WTC11 (cell line): ENCODE measurements at regions not wholly inside any gene's neighbourhood (a gene's known extent, or its start where the extent isn't known, plus 50 kb on each side); places are given as distances from the start of the nearest gene placed in this dataset.
A peak's percentile ranks its signal among the peaks of the same experiment; 100 is the strongest.

Source experiments
- ATAC-seq: fragments of 200-7000 bp; cut with Tn5 transposase; 2 replicates; pipeline ENCODE4 v1.10.0; 2021; ENCODE audit warnings: mild to moderate bottlenecking, moderate library complexity
- CTCF ChIA-PET: fragments of 300-600 bp; sonication (Branson Sonifier 250); formaldehyde crosslinking; loops from one replicate; lab custom pipeline; 2021; ENCODE audit warnings: antibody characterized with exemption; lab: Charles Lee
- POLR2A ChIA-PET: fragments of 350-600 bp; sonication (Branson Sonifier 250); formaldehyde crosslinking; loops from one replicate; lab custom pipeline; 2021; ENCODE audit warnings: antibody characterized with exemption; lab: Charles Lee
- DNase-seq: peaks from one replicate; pipeline ENCODE4 v3.0.0; 2021; ENCODE audit warnings: low spot score
- H3K27ac Mint-ChIP-seq: 2 replicates; pipeline ENCODE4 v1.8.0; 2021; ENCODE audit warnings: mixed read lengths
- H3K27me3 Mint-ChIP-seq: 2 replicates; pipeline ENCODE4 v1.8.0; 2021; ENCODE audit warnings: low read depth, mild to moderate bottlenecking, moderate library complexity, mixed read lengths
- H3K36me3 Mint-ChIP-seq: 2 replicates; pipeline ENCODE4 v1.8.0; 2021; ENCODE audit warnings: mixed read lengths
- H3K4me1 Mint-ChIP-seq: 2 replicates; pipeline ENCODE4 v1.8.0; 2022; ENCODE audit warnings: mixed read lengths
- H3K4me3 Mint-ChIP-seq: 2 replicates; pipeline ENCODE4 v1.8.0; 2021; ENCODE audit warnings: mild to moderate bottlenecking, moderate library complexity, mixed read lengths
- H3K9me3 Mint-ChIP-seq: 2 replicates; pipeline ENCODE4 v1.8.0; 2021; ENCODE audit warnings: mixed read lengths
- ELF4 ChIP-seq: sonication (generic); formaldehyde crosslinking; IDR thresholded peaks from 2 replicates; pipeline ENCODE4 v1.8.1; 2022; ENCODE audit warnings: low read depth, mild to moderate bottlenecking, moderate library complexity, missing genetic modification reagents
- GABPB1 ChIP-seq: sonication (generic); formaldehyde crosslinking; IDR thresholded peaks from 2 replicates; pipeline ENCODE4 v1.8.1; 2023; ENCODE audit warnings: mild to moderate bottlenecking, missing genetic modification reagents
- GRHL2 ChIP-seq: fragments of 250-450 bp; sonication (Bioruptor Pico); IDR thresholded peaks from 2 replicates; pipeline ENCODE4 v1.8.0; 2022; ENCODE audit warnings: mild to moderate bottlenecking, moderate library complexity; ENCODE audit not compliant: insufficient replicate concordance, severe bottlenecking
- JAZF1 ChIP-seq: fragments of 250-450 bp; sonication (Bioruptor Pico); IDR thresholded peaks from 2 replicates; pipeline ENCODE4 v1.9.0; 2021; ENCODE audit warnings: moderate library complexity, mild to moderate bottlenecking, inconsistent platforms
- NFE2L1 ChIP-seq: sonication (generic); formaldehyde crosslinking; IDR thresholded peaks from 2 replicates; pipeline ENCODE4 v1.8.1; 2023; ENCODE audit warnings: missing genetic modification reagents
- NR1H2 ChIP-seq: sonication (generic); formaldehyde crosslinking; IDR thresholded peaks from 2 replicates; pipeline ENCODE4 v1.9.0; 2021; ENCODE audit warnings: mild to moderate bottlenecking, moderate library complexity, missing genetic modification reagents
- SMAD3 ChIP-seq: sonication (generic); formaldehyde crosslinking; IDR thresholded peaks from 2 replicates; pipeline ENCODE4 v1.8.0; 2022; ENCODE audit warnings: missing genetic modification reagents, mild to moderate bottlenecking, borderline replicate concordance
- ZNF138 ChIP-seq: sonication (generic); formaldehyde crosslinking; conservative IDR thresholded peaks from 2 replicates; pipeline ENCODE4 v1.8.1; 2022; ENCODE audit warnings: mild to moderate bottlenecking, moderate library complexity, missing genetic modification reagents
- ZNF219 ChIP-seq: sonication (generic); formaldehyde crosslinking; IDR thresholded peaks from 2 replicates; pipeline ENCODE4 v1.8.0; 2023; ENCODE audit warnings: missing genetic modification reagents, mild to moderate bottlenecking, borderline replicate concordance
- ZNF416 ChIP-seq: fragments of 250-450 bp; sonication (Bioruptor Pico); IDR thresholded peaks from 2 replicates; pipeline ENCODE4 v1.9.0; 2021; ENCODE audit warnings: mild to moderate bottlenecking, inconsistent platforms
- ZNF423 ChIP-seq: fragments of 250-450 bp; sonication (Bioruptor Pico); IDR thresholded peaks from 2 replicates; pipeline ENCODE4 v2.1.2; 2022; ENCODE audit warnings: mild to moderate bottlenecking, moderate library complexity
- TF ChIP-seq, protein P1 (sequence below): sonication (generic); formaldehyde crosslinking; IDR thresholded peaks from 2 replicates; pipeline ENCODE4 v1.8.0; 2022; ENCODE audit warnings: missing genetic modification reagents
- TF ChIP-seq, protein P2 (sequence below): sonication (generic); formaldehyde crosslinking; IDR thresholded peaks from 2 replicates; pipeline ENCODE4 v1.8.1; 2022; ENCODE audit warnings: mild to moderate bottlenecking, moderate library complexity, missing genetic modification reagents
- TF ChIP-seq, protein P3 (sequence below): sonication (generic); formaldehyde crosslinking; conservative IDR thresholded peaks from 2 replicates; pipeline ENCODE4 v1.8.1; 2022; ENCODE audit warnings: mild to moderate bottlenecking, missing genetic modification reagents
- TF ChIP-seq, protein P4 (sequence below): fragments of 200-600 bp; IDR thresholded peaks from 2 replicates; pipeline ENCODE4 v1.8.0; 2022; ENCODE audit warnings: antibody characterized with exemption
- TF ChIP-seq, protein P5 (sequence below): sonication (generic); formaldehyde crosslinking; IDR thresholded peaks from 2 replicates; pipeline ENCODE4 v1.8.1; 2023; ENCODE audit warnings: mild to moderate bottlenecking, missing genetic modification reagents, moderate library complexity
- TF ChIP-seq, protein P6 (sequence below): sonication (generic); formaldehyde crosslinking; IDR thresholded peaks from 2 replicates; pipeline ENCODE4 v1.8.1; 2022; ENCODE audit warnings: mild to moderate bottlenecking, missing genetic modification reagents, moderate library complexity, borderline replicate concordance
- TF ChIP-seq, protein P7 (sequence below): sonication (generic); formaldehyde crosslinking; IDR thresholded peaks from 2 replicates; pipeline ENCODE4 v1.8.0; 2022; ENCODE audit warnings: mild to moderate bottlenecking, missing genetic modification reagents
- TF ChIP-seq, protein P8 (sequence below): sonication (generic); formaldehyde crosslinking; IDR thresholded peaks from 2 replicates; pipeline ENCODE4 v1.8.1; 2023; ENCODE audit warnings: mild to moderate bottlenecking, missing genetic modification reagents

DNA sequence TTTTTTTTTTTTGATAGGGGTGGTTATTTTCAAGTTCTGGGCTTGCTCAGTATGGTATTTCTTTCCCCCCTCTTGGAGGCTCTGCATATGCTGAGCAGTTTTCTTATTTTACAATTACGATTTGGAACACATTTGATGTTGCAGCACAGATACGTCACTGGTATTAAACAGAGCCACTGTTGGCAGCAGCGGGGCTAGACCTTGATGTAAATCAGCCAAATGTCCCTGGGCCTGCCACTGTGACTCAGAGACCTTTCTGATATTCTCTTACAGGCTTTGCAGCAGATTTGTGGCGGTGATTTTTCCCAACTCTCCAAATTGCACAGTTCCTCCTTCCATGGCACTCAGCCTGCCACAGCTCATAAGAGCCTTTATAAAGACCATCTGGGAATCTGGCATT lies 81.1 kb downstream of the VMA21 start (continued):
- TF ChIP-seq, protein P1, sequence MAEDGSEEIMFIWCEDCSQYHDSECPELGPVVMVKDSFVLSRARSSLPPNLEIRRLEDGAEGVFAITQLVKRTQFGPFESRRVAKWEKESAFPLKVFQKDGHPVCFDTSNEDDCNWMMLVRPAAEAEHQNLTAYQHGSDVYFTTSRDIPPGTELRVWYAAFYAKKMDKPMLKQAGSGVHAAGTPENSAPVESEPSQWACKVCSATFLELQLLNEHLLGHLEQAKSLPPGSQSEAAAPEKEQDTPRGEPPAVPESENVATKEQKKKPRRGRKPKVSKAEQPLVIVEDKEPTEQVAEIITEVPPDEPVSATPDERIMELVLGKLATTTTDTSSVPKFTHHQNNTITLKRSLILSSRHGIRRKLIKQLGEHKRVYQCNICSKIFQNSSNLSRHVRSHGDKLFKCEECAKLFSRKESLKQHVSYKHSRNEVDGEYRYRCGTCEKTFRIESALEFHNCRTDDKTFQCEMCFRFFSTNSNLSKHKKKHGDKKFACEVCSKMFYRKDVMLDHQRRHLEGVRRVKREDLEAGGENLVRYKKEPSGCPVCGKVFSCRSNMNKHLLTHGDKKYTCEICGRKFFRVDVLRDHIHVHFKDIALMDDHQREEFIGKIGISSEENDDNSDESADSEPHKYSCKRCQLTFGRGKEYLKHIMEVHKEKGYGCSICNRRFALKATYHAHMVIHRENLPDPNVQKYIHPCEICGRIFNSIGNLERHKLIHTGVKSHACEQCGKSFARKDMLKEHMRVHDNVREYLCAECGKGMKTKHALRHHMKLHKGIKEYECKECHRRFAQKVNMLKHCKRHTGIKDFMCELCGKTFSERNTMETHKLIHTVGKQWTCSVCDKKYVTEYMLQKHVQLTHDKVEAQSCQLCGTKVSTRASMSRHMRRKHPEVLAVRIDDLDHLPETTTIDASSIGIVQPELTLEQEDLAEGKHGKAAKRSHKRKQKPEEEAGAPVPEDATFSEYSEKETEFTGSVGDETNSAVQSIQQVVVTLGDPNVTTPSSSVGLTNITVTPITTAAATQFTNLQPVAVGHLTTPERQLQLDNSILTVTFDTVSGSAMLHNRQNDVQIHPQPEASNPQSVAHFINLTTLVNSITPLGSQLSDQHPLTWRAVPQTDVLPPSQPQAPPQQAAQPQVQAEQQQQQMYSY = no peak
- TF ChIP-seq, protein P2, sequence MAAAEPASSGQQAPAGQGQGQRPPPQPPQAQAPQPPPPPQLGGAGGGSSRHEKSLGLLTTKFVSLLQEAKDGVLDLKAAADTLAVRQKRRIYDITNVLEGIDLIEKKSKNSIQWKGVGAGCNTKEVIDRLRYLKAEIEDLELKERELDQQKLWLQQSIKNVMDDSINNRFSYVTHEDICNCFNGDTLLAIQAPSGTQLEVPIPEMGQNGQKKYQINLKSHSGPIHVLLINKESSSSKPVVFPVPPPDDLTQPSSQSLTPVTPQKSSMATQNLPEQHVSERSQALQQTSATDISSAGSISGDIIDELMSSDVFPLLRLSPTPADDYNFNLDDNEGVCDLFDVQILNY (CRISPR knock-in tag) = no peak
- no peak for TF ChIP-seq NR1H2 (CRISPR knock-in tag)
- TF ChIP-seq GABPB1 (CRISPR knock-in tag) = no peak
- TF ChIP-seq ELF4 (CRISPR knock-in tag) = no peak
- TF ChIP-seq, protein P3, sequence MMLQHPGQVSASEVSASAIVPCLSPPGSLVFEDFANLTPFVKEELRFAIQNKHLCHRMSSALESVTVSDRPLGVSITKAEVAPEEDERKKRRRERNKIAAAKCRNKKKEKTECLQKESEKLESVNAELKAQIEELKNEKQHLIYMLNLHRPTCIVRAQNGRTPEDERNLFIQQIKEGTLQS (CRISPR knock-in tag) = no peak

DNA sequence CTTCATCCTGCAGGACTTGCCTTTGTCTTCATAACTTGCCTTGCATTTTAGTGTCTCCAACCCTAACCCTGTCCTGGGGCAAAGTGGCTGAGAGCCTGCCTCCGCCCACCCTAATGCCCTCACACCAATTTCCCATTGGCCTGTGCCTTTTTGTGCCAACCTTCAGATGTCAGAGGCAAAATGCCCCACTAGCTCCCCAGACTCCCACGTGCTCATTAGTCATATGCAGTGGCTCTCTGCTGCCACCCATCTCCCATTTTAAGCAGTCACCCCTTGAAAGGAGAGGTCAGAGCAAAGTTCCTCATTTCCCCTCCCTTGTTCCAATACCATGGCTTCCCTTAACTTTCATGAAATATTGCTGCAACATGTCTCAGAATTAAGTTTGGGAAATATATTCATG lies 74.8 kb upstream of the PASD1 start:
- CTCF ChIA-PET = interaction anchor here (0.5 to 1.0 kb wide), 5 partner anchors 83 to 313 kb away, joined by 3 read pairs; partner anchors contain the start of gene VMA21
- Mint-ChIP-seq H3K4me1 (no peaks in the 10 kb centered on the region), H3K36me3 (no peaks in the 10 kb centered on the region), H3K4me3 (no peak overlapping the region), H3K27ac (no peak overlapping the region), H3K27me3 (peaks cover 14% of the 10 kb centered on the region), H3K9me3 (no peaks in the 10 kb centered on the region)
- TF ChIP-seq ZNF416 (CRISPR knock-in tag) = no peak
- TF ChIP-seq SMAD3 (CRISPR knock-in tag) = no peak
- TF ChIP-seq, protein P4, sequence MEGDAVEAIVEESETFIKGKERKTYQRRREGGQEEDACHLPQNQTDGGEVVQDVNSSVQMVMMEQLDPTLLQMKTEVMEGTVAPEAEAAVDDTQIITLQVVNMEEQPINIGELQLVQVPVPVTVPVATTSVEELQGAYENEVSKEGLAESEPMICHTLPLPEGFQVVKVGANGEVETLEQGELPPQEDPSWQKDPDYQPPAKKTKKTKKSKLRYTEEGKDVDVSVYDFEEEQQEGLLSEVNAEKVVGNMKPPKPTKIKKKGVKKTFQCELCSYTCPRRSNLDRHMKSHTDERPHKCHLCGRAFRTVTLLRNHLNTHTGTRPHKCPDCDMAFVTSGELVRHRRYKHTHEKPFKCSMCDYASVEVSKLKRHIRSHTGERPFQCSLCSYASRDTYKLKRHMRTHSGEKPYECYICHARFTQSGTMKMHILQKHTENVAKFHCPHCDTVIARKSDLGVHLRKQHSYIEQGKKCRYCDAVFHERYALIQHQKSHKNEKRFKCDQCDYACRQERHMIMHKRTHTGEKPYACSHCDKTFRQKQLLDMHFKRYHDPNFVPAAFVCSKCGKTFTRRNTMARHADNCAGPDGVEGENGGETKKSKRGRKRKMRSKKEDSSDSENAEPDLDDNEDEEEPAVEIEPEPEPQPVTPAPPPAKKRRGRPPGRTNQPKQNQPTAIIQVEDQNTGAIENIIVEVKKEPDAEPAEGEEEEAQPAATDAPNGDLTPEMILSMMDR = peak; percentile 28; the same call in 1 of the 2 replicates
- TF ChIP-seq ZNF219 = no peak
- TF ChIP-seq NFE2L1 = no peak
- no peak for TF ChIP-seq ZNF138 (CRISPR knock-in tag)
- TF ChIP-seq, protein P5, sequence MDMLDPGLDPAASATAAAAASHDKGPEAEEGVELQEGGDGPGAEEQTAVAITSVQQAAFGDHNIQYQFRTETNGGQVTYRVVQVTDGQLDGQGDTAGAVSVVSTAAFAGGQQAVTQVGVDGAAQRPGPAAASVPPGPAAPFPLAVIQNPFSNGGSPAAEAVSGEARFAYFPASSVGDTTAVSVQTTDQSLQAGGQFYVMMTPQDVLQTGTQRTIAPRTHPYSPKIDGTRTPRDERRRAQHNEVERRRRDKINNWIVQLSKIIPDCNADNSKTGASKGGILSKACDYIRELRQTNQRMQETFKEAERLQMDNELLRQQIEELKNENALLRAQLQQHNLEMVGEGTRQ (CRISPR knock-in tag) = peak; percentile 51
- POLR2A ChIA-PET = no interaction called here
- DNase-seq (peak; percentile 11), ATAC-seq (peak; percentile 67)

DNA sequence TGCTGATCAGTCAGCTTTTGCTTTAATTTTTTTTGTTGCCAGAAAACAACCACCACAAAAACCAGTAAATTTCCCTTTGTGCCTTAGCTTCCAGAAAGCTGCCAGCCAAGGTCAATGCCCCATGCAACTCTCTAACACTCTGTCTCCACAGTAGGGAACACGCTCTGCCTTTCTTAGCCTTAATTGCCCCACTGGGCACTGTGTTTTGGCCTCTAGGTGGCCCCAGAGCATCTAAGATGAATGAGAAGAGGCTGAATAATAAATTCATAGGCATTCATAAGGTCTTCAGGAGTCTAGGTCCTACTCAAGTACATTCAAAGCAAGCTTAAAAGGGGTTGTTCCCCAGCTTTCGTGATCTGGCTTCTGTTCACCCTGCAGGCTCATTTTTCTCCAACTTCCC lies 57.7 kb upstream of the PASD1 start:
- H3K4me1 Mint-ChIP-seq = peaks cover 16% of the 10 kb centered on the region
- ATAC-seq = peak; percentile 80
- POLR2A ChIA-PET = no interaction called here
- DNase-seq = peak; percentile 47
- H3K4me3 Mint-ChIP-seq = no peak overlapping the region
- no peaks in the 10 kb centered on the region for H3K36me3 Mint-ChIP-seq
- no peak overlapping the region for H3K27ac Mint-ChIP-seq
- TF ChIP-seq, protein P6, sequence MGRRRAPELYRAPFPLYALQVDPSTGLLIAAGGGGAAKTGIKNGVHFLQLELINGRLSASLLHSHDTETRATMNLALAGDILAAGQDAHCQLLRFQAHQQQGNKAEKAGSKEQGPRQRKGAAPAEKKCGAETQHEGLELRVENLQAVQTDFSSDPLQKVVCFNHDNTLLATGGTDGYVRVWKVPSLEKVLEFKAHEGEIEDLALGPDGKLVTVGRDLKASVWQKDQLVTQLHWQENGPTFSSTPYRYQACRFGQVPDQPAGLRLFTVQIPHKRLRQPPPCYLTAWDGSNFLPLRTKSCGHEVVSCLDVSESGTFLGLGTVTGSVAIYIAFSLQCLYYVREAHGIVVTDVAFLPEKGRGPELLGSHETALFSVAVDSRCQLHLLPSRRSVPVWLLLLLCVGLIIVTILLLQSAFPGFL (CRISPR knock-in tag) = no peak
- TF ChIP-seq GRHL2 (CRISPR knock-in tag) (no peak), SMAD3 (CRISPR knock-in tag) (no peak), JAZF1 (CRISPR knock-in tag) (no peak), ZNF423 (CRISPR knock-in tag) (no peak)
- TF ChIP-seq, protein P7, sequence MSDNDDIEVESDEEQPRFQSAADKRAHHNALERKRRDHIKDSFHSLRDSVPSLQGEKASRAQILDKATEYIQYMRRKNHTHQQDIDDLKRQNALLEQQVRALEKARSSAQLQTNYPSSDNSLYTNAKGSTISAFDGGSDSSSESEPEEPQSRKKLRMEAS (CRISPR knock-in tag) = no peak
- TF ChIP-seq, protein P8, sequence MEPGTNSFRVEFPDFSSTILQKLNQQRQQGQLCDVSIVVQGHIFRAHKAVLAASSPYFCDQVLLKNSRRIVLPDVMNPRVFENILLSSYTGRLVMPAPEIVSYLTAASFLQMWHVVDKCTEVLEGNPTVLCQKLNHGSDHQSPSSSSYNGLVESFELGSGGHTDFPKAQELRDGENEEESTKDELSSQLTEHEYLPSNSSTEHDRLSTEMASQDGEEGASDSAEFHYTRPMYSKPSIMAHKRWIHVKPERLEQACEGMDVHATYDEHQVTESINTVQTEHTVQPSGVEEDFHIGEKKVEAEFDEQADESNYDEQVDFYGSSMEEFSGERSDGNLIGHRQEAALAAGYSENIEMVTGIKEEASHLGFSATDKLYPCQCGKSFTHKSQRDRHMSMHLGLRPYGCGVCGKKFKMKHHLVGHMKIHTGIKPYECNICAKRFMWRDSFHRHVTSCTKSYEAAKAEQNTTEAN (CRISPR knock-in tag) = no peak
- CTCF ChIA-PET = interaction anchor here (0.6 to 2.0 kb wide), 3 partner anchors 165 to 175 kb away, joined by 3 to 8 read pairs (median 3); no protein-coding TSS in a partner anchor
- H3K27me3 Mint-ChIP-seq = no peaks in the 10 kb centered on the region; the same call in 1 of the 2 replicates
- no peaks in the 10 kb centered on the region for H3K9me3 Mint-ChIP-seq
